HG03039 (cell line): ENCODE measurements at regions not wholly inside any gene's neighbourhood (a gene's known extent, or its start where the extent isn't known, plus 50 kb on each side); places are given as distances from the start of the nearest gene placed in this dataset.

Source experiments
- ATAC-seq: cut with Tn5 transposase; IDR thresholded peaks from one replicate; pipeline ENCODE4 v1.9.1; 2021; ENCODE audit warnings: mild to moderate bottlenecking, moderate library complexity; ENCODE audit not compliant: unreplicated experiment

- ATAC-seq: no peak
Measured at GRCh38 chr5:2461701-2462691, 289.5 kb downstream of the IRX2 start.

DNA sequence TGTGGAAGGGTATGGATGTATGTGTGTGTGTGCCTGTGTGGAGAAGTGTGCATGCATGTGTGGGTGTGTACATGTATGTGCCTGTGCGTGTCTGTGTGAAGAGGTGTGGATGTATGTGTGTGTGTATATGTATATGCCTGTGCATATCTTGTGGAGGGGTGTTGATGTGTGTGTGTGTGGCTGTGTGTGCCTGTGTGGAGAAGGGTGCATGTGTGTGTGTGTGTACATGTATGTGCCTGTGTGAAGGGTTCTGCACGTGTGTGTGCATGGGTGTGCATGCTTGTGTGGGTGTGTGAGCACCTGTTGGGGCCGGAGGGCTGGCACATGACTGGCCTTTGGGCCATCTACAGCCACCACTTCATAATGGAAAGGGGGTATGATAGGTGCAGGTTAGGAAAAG, 291.4 kb downstream of the IRX2 start:
- no peak for ATAC-seq

DNA sequence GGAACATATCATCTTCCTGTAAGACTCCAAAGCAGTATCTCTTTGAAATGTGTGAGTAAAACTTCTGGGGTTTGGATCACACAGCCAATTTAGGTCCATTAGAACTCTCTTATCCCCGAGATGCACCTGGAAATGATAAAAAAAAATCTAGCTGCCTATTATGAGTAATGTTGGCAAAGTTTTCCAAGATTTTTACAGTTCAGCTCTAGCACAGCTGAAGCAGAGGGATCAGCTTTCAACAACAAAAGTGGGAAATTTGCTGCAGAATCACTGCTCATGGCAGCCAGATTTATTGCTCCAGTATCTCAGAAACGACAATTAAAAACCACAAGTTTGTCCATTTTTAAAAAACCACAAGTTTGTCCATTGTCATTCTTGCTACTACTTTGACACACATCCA, 292.2 kb downstream of the IRX2 start:
- no peak for ATAC-seq

GRCh38 chr5:2455878-2456277, 295.6 kb downstream of the IRX2 start:
- no peak for ATAC-seq

GRCh38 chr5:2454876-2455275, 296.6 kb downstream of the IRX2 start:
- ATAC-seq: no peak

- no peak for ATAC-seq
Measured at GRCh38 chr5:2453781-2454180, 297.7 kb downstream of the IRX2 start.

GRCh38 chr5:2451100-2451499, 300.4 kb downstream of the IRX2 start:
- no peak for ATAC-seq

DNA sequence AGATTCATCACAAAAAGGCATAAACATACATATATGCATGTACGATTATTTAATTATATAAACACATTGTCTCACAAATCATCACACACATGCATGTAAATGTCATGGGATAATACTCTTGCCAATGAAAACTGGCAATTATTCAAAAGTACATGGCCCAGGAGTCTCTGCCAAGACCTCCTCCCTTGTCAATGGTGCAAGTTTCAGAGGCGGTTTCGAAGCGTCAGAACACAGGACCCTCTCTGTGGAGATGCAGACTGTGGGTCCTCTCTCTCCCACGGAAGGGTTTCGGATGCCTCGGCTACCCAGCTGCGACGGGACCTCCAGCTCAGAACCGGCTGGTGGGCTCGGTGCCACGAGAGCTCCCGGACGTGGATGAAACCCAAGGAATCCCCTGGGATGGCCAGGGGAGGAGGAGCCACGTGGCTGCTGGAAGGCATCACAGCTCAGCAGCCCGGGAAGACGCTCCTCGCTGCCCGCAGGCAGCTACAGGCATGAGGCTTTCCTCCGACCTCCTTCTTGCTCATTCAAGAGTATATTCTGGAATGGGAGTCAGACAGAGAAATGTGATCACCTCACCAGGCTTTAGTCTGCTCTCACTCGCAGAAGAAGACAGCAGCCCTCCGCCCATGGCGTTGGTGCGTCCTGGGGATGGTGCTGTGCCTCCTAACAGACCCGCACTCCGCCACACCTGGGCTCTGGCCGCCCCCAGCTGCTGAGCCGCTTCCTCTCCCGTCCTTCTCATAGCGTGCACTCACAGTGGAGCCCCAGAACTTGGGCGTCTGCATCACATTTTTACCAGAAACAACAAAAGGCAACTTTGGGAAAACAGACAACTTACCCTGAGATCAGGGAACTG, 308.8 kb downstream of the IRX2 start:
- no peak for ATAC-seq

DNA sequence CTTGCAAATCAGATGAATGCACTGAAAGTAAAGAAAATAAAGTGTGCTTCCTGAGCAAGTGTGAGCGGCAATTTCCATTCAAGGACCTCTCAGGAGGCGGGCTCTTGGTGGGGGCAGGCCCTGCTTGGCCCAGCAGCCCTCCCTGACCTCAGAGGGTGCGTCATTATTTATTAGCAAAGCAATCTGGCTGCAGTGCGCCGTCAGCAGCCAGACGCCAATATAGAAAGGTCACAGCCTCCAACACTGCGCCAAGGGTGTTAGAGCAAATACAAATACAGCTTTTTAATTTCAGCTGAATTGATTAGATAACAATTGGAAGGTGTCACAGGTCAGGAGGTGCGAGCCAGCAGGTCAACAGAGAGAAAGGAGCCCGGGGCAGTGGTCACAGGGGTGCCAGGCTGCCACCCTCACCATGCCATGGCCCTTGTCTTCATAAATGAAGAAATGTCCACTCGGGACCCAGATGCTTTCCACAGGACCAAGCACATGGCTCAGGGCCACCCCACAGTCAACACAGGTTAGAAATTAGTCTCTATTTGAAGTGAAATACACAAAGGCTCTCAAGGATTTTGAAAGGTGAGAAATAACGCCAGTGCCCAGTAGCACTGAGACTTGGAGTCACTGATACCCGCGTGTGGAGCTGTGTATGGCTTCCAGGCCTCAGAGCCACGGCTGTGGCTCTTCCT, 309.8 kb downstream of the IRX2 start:
- no peak for ATAC-seq

GRCh38 chr5:2439608-2440007, 311.9 kb downstream of the IRX2 start:
- ATAC-seq: no peak

DNA sequence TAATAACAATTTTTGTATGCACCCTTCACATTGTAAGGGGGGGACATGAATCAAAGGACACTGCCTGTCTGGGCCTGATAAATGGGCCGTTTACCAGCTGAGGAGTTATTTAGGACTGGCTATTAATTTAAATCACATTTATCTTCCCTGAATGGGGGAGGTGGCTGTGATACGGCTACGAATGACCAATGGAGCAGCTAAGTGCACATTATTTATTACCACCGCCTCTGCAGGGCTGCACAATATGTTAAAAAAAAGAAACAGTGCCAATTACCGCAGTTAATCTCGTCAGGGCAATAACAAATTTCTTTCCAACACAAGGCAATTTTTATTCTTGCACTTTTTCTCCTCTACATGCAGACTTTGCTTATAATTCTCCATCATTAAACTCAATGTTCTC, 318.4 kb downstream of the IRX2 start:
- ATAC-seq: no peak

DNA sequence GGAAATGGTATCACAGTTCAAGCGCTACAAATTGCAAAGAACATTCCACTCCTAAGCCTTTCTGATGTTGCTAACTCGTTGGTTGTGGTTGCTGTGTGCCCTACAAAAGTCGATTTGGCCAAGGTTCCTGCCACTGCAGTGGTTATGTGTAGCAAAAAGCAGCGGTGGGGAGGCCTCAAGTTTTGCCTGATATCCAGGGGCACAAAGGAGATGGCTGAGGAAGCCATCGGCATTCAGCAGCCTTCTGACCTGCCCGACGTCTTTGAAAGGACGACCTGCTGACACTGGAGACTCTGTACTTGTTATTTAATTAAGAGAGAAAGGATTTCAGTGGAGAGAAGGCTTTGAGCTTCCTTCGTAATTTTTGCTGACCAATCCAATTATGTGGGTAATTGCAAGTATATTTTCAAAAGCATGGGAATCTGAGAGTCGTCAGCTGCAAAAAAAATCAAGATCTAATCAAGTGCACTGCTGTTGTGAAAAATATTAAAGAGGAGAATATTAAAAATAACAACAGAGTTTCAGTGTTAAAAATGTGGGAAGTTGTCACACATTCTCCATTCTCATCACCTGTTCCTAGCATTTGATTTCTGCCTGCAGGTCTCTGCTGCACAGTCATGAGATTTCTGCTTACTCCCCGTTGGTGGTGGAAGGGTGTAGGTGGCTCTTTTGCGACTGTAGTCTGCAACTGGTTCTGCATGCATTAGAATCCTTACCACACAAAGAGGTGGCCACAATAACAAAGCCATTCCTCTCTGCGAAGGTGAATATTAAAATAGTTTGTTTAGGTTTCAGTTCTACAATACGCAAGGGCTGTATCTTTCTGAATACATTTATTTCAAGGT, 319.2 kb downstream of the IRX2 start:
- ATAC-seq: no peak

DNA sequence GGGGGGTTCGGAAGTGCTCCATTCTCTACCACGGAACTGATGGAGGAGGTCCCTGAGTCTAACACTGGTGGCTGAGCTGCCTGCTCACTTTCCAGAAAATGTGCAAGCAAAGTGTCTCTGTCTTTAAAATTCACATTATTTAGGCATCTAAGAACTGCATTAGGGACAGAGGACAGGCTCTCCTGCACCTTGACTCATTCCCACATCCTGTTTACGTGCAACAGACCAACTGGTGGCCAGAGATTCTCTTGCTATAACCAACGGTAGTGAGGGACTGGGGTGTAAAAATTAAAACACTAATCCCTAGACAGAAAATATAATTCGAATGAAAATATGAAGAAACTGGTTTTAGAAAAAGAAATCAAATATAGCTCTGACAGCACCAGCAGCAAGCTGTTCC, 320.9 kb downstream of the IRX2 start:
- no peak for ATAC-seq

DNA sequence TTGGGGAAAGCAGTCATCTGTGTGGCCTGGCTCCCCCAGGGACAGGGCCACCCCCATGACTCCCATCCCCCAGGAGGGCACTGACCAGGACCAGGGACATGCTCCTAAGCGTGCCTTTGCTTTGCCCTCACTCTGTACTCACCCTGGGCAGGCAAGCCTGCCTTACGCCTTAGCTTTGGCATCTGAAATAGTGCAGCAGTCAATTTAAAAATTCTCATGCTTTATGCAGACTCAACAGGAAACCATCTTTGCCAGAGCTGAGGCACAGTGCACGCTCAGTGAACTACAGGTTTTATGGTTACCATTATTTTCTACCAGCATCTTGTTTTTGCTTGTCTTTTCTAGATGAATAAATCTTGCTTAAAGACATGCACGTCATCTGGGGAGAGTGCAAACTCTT, 323.5 kb downstream of the IRX2 start:
- no peak for ATAC-seq

DNA sequence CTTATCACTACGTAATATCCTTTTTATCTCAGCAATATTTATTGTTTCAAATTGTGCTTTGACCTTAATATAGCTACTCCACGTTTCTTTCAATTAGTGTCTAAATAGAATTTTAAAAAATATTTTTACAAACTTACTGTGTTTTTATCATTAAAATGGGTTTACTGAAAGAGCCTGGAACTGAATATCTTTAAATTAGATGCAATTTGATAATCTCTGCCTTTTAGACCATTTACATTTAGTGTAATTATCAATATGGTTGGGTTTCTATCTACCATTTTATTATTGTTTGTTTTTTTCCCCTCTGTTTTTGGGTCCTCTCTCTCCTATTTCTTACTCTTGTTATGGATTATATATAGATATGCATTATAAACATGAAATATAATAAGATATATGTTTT, 327.8 kb downstream of the IRX2 start:
- ATAC-seq: no peak

DNA sequence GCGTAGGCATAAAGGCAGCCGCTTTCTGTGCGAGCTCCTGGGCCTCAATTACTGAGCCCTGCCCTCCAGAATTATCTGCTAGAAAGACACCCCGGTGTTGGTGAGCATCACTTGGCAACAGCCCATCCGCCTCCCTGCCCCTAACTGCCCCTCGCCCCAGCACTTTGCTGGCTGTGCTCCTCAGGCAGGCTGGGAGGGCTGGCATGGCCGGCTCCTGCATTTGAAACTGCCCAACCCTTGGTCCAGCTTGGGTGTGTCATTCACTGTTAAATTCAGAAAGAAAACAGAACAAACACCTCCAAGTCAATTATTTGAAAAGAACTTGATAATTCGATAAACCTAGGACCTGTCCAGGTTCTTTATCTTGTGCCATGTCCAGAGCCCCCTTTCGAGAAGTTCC, 334.2 kb downstream of the IRX2 start:
- ATAC-seq: no peak

- ATAC-seq: no peak
Measured at GRCh38 chr5:2415678-2416077, 335.8 kb downstream of the IRX2 start.

GRCh38 chr5:2410451-2410850, 341.0 kb downstream of the IRX2 start:
- ATAC-seq: no peak

- ATAC-seq: no peak
Measured at GRCh38 chr5:2403296-2403695, 348.2 kb downstream of the IRX2 start.

GRCh38 chr5:2399804-2400203, 351.7 kb downstream of the IRX2 start:
- ATAC-seq: no peak
